DOHH2 (cell line): ENCODE measurements at regions not wholly inside any gene's neighbourhood (a gene's known extent, or its start where the extent isn't known, plus 50 kb on each side); places are given as distances from the start of the nearest gene placed in this dataset.

Experiments used
- H3F3A ChIP-seq: fragments of 200-600 bp; sonication (generic), shearing (Covaris generic); 2 replicates; pipeline ENCODE4 v1.6.0; 2016; ENCODE audit warnings: antibody characterized with exemption, mild to moderate bottlenecking; ENCODE audit not compliant: control insufficient read depth, insufficient read depth
- H3K27ac ChIP-seq: fragments of 200-600 bp; sonication (generic); 2 replicates; pipeline ENCODE4 v1.5.1; 2014; ENCODE audit warnings: low read depth, mild to moderate bottlenecking, low read length, moderate library complexity
- H3K27me3 ChIP-seq: fragments of 200-600 bp; sonication (generic); 2 replicates; pipeline ENCODE4 v1.6.1; 2014; ENCODE audit warnings: mild to moderate bottlenecking, low read length, mixed read lengths; ENCODE audit not compliant: control insufficient read depth
- H3K36me3 ChIP-seq: fragments of 200-600 bp; sonication (generic); 2 replicates; pipeline ENCODE4 v1.6.1; 2014; ENCODE audit warnings: mild to moderate bottlenecking, low read length, moderate library complexity, mixed read lengths; ENCODE audit not compliant: control insufficient read depth
- H3K4me1 ChIP-seq: fragments of 200-600 bp; sonication (generic); 2 replicates; pipeline ENCODE4 v1.6.1; 2014; ENCODE audit warnings: mild to moderate bottlenecking, low read length, mixed read lengths; ENCODE audit not compliant: control insufficient read depth
- H3K4me2 ChIP-seq: fragments of 200-600 bp; sonication (generic); 2 replicates; pipeline ENCODE4 v1.6.0; 2014; ENCODE audit warnings: mild to moderate bottlenecking, low read length, moderate library complexity
- H3K4me3 ChIP-seq: fragments of 200-600 bp; sonication (generic); 2 replicates; pipeline ENCODE4 v1.5.1; 2014; ENCODE audit warnings: mild to moderate bottlenecking, low read length, mixed read lengths
- H3K79me2 ChIP-seq: fragments of 200-600 bp; sonication (generic); 2 replicates; pipeline ENCODE4 v1.6.1; 2014; ENCODE audit warnings: mild to moderate bottlenecking, low read length, mixed read lengths; ENCODE audit not compliant: control insufficient read depth
- H3K9me2 ChIP-seq: fragments of 200-600 bp; sonication (generic); replicated peaks from 2 replicates; pipeline ENCODE4 v1.6.1; 2014; ENCODE audit warnings: mild to moderate bottlenecking, low read length, mixed read lengths; ENCODE audit not compliant: control insufficient read depth
- H3K9me3 ChIP-seq: fragments of 200-600 bp; sonication (generic); 2 replicates; pipeline ENCODE4 v1.6.1; 2014; ENCODE audit warnings: antibody characterized with exemption, low read length, mixed read lengths; ENCODE audit not compliant: control insufficient read depth, insufficient read depth
- H4K20me1 ChIP-seq: fragments of 200-600 bp; sonication (generic); 2 replicates; pipeline ENCODE4 v1.6.0; 2014; ENCODE audit warnings: low read depth, mild to moderate bottlenecking, antibody characterized with exemption, low read length, moderate library complexity; ENCODE audit not compliant: control insufficient read depth, insufficient read depth
- CTCF ChIP-seq: fragments of 200-600 bp; sonication (generic); IDR thresholded peaks from one replicate; pipeline ENCODE4 v1.5.1; 2014; ENCODE audit warnings: antibody characterized with exemption, mild to moderate bottlenecking, low read depth, low read length; ENCODE audit not compliant: poor library complexity, severe bottlenecking
- EZH2phosphoT487 ChIP-seq: fragments of 200-600 bp; sonication (generic); IDR thresholded peaks from 2 replicates; pipeline ENCODE4 v1.6.1; 2017; ENCODE audit warnings: borderline replicate concordance, mild to moderate bottlenecking, antibody characterized with exemption, low read length, moderate library complexity, mixed read lengths

GRCh38 chr4:54526560-54526959 lies 131.2 kb upstream of the KIT start:
- no peaks in the 10 kb centered on the region for H3K4me1 ChIP-seq
- no peak overlapping the region for H3K4me3 ChIP-seq
- no peaks in the 10 kb centered on the region for H3K36me3 ChIP-seq
- TF ChIP-seq EZH2phosphoT487 = no peak
- TF ChIP-seq CTCF = no peak
- no peaks in the 10 kb centered on the region for H3K9me3 ChIP-seq
- H3K27me3 ChIP-seq = no peaks in the 10 kb centered on the region
- H3F3A ChIP-seq = no peaks in the 10 kb centered on the region
- no peaks in the 10 kb centered on the region for H4K20me1 ChIP-seq
- H3K27ac ChIP-seq = no peak overlapping the region
- H3K79me2 ChIP-seq = no peaks in the 10 kb centered on the region
- no peak overlapping the region for H3K4me2 ChIP-seq
- no peaks in the 10 kb centered on the region for H3K9me2 ChIP-seq

DNA sequence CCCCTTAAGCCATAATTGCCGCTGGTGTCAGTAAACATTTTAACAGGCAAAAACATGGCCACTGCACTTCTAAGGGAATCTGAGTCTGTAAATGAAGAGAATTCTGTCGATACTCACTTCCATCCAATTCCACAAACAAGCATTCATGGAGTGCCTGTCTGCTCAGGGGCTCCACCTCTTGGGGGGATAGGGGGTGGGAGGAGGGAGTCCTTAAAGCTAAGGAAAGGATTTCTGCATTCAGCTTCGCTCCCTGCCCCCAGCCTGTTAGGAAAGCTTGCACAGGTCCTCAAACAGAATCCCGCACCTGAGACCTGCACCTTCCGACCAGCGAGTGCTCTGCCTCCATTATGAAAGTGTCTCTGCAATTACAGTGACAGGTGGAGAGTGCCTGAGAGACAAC lies 130.2 kb upstream of the KIT start:
- TF ChIP-seq CTCF = no peak
- no peak overlapping the region for H3K27ac ChIP-seq
- no peaks in the 10 kb centered on the region for H3F3A ChIP-seq
- no peaks in the 10 kb centered on the region for H3K9me3 ChIP-seq
- no peak overlapping the region for H3K4me3 ChIP-seq
- H4K20me1 ChIP-seq = no peaks in the 10 kb centered on the region
- H3K27me3 ChIP-seq = no peaks in the 10 kb centered on the region
- no peaks in the 10 kb centered on the region for H3K4me1 ChIP-seq
- H3K4me2 ChIP-seq = no peak overlapping the region
- no peaks in the 10 kb centered on the region for H3K79me2 ChIP-seq
- no peaks in the 10 kb centered on the region for H3K36me3 ChIP-seq
- H3K9me2 ChIP-seq = no peaks in the 10 kb centered on the region

DNA sequence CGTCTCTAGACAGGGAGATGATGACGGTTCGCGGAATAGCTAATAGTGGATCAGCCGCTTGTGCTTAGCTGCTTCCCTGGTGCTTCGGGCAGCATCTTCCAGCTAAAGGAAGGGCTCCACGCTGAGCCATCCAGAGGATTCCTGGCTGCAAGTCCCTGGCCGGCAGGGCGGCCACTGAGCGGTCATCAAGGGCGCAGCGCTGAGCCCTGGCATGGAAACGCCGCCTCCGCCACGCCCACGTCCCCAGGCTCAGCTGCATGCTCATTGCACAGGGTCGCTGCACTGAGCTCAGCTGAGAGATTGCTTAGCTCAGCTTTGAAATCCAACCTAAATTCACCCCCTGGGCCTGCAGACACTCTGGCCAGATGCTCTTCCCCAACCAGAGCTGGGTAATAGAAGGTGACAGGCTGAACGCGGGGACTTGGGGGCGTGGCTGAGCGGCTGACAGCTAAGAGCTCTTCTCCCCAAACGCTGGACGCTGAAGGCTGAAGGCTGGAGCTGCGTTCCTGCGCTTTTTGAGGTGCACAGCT lies 118.2 kb upstream of the KIT start:
- H3K79me2 ChIP-seq = no peaks in the 10 kb centered on the region
- H3K9me2 ChIP-seq = no peaks in the 10 kb centered on the region
- no peak overlapping the region for H3K4me3 ChIP-seq
- TF ChIP-seq EZH2phosphoT487 (no peak), CTCF (no peak)
- no peaks in the 10 kb centered on the region for H3F3A ChIP-seq
- H3K4me2 ChIP-seq = no peak overlapping the region
- no peak overlapping the region for H3K27ac ChIP-seq
- no peaks in the 10 kb centered on the region for H4K20me1 ChIP-seq
- no peaks in the 10 kb centered on the region for H3K27me3 ChIP-seq
- H3K36me3 ChIP-seq = no peaks in the 10 kb centered on the region
- H3K9me3 ChIP-seq = no peaks in the 10 kb centered on the region
- H3K4me1 ChIP-seq = no peaks in the 10 kb centered on the region

DNA sequence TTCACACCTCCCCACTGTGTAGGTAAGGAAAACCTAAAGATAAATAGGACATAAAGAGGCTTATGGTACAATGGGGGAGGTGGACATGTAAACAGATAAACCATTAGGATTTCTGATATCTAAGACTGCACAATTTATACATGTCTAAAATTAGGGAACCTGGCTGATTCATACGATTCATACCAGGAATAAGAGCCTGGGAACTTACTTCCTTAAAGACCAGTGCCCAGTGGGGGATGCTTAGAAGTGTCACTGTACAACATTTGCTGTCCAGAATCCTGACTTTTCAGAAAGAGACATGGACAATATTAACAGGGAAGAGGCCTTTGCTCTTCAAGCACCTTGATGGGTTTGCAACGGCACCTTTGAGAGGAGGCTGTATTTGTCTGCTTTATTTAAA lies 116.8 kb upstream of the KIT start:
- Histone ChIP-seq H3K9me2 (no peaks in the 10 kb centered on the region), H3F3A (no peaks in the 10 kb centered on the region), H3K36me3 (no peaks in the 10 kb centered on the region), H3K4me3 (no peak overlapping the region), H3K27me3 (no peaks in the 10 kb centered on the region), H3K9me3 (no peaks in the 10 kb centered on the region), H3K79me2 (no peaks in the 10 kb centered on the region), H3K4me1 (no peaks in the 10 kb centered on the region), H4K20me1 (no peaks in the 10 kb centered on the region), H3K4me2 (no peak overlapping the region), H3K27ac (no peak overlapping the region)
- TF ChIP-seq CTCF (no peak), EZH2phosphoT487 (no peak)
